ENCODE measurements at regions not wholly inside any gene's neighbourhood (a gene's known extent, or its start where the extent isn't known, plus 50 kb on each side); places are given as distances from the start of the nearest gene placed in this dataset.

- H3K4me3 ChIP-seq (replicated peaks; ENCODE audit: low read depth, low read length), result no peak overlapping the region
- DNase-seq (ENCODE audit: extremely low read depth, insufficient read length), result no peak
- no peaks in the 10 kb centered on the region for H3K27me3 ChIP-seq (replicated peaks; ENCODE audit: control insufficient read depth, insufficient read depth, low read length)
- TF ChIP-seq CTCF (IDR thresholded peaks at IDR 0.05; ENCODE audit: insufficient read depth, low read length, poor library complexity, severe bottlenecking), result no peak
- H3K36me3 ChIP-seq (ENCODE audit: control insufficient read depth, insufficient read depth, low read length), result no peaks in the 10 kb centered on the region
Observed at GRCh38 chr5:115435778-115436712, 108.5 kb downstream of the FEM1C start.

GRCh38 chr5:115435065-115435777 is 109.4 kb downstream of the FEM1C start:
- Histone ChIP-seq H3K4me3 (replicated peaks; ENCODE audit: low read depth, low read length) (no peak overlapping the region), H3K36me3 (ENCODE audit: control insufficient read depth, insufficient read depth, low read length) (no peaks in the 10 kb centered on the region), H3K27me3 (replicated peaks; ENCODE audit: control insufficient read depth, insufficient read depth, low read length) (no peaks in the 10 kb centered on the region)
- no peak for TF ChIP-seq CTCF (IDR thresholded peaks at IDR 0.05; ENCODE audit: insufficient read depth, low read length, poor library complexity, severe bottlenecking)
- no peak for DNase-seq (ENCODE audit: extremely low read depth, insufficient read length)

- Histone ChIP-seq H3K4me3 (replicated peaks; ENCODE audit: low read depth, low read length) (no peak overlapping the region), H3K27me3 (replicated peaks; ENCODE audit: control insufficient read depth, insufficient read depth, low read length) (no peaks in the 10 kb centered on the region), H3K36me3 (ENCODE audit: control insufficient read depth, insufficient read depth, low read length) (no peaks in the 10 kb centered on the region)
- no peak for DNase-seq (ENCODE audit: extremely low read depth, insufficient read length)
- no peak for TF ChIP-seq CTCF (IDR thresholded peaks at IDR 0.05; ENCODE audit: insufficient read depth, low read length, poor library complexity, severe bottlenecking)
Observed at GRCh38 chr5:115433918-115434317, 110.7 kb downstream of the FEM1C start.

GRCh38 chr5:115432691-115433090 is 111.9 kb downstream of the FEM1C start:
- Histone ChIP-seq H3K4me3 (replicated peaks; ENCODE audit: low read depth, low read length) (no peak overlapping the region), H3K36me3 (ENCODE audit: control insufficient read depth, insufficient read depth, low read length) (no peaks in the 10 kb centered on the region), H3K27me3 (replicated peaks; ENCODE audit: control insufficient read depth, insufficient read depth, low read length) (no peaks in the 10 kb centered on the region)
- no peak for TF ChIP-seq CTCF (IDR thresholded peaks at IDR 0.05; ENCODE audit: insufficient read depth, low read length, poor library complexity, severe bottlenecking)
- DNase-seq (ENCODE audit: extremely low read depth, insufficient read length), result no peak

GRCh38 chr5:115431116-115431515 is 113.5 kb downstream of the FEM1C start:
- no peak overlapping the region for H3K4me3 ChIP-seq (replicated peaks; ENCODE audit: low read depth, low read length)
- H3K27me3 ChIP-seq (replicated peaks; ENCODE audit: control insufficient read depth, insufficient read depth, low read length), result no peaks in the 10 kb centered on the region
- no peaks in the 10 kb centered on the region for H3K36me3 ChIP-seq (ENCODE audit: control insufficient read depth, insufficient read depth, low read length)
- no peak for DNase-seq (ENCODE audit: extremely low read depth, insufficient read length)
- TF ChIP-seq CTCF (IDR thresholded peaks at IDR 0.05; ENCODE audit: insufficient read depth, low read length, poor library complexity, severe bottlenecking), result no peak
